IPS-NIHi7 (cell line): ENCODE measurements at regions not wholly inside any gene's neighbourhood (a gene's known extent, or its start where the extent isn't known, plus 50 kb on each side); places are given as distances from the start of the nearest gene placed in this dataset.
"Not testable (repeated sequence)": the region's sequence is repeated elsewhere in the genome, so short reads cannot be mapped to it uniquely, and the experiment has no call there.

Source experiments
- DNase-seq: peaks from one replicate; pipeline ENCODE4 v3.0.0; 2012; ENCODE audit warnings: mixed read lengths; ENCODE audit errors: extremely low spot score

DNA sequence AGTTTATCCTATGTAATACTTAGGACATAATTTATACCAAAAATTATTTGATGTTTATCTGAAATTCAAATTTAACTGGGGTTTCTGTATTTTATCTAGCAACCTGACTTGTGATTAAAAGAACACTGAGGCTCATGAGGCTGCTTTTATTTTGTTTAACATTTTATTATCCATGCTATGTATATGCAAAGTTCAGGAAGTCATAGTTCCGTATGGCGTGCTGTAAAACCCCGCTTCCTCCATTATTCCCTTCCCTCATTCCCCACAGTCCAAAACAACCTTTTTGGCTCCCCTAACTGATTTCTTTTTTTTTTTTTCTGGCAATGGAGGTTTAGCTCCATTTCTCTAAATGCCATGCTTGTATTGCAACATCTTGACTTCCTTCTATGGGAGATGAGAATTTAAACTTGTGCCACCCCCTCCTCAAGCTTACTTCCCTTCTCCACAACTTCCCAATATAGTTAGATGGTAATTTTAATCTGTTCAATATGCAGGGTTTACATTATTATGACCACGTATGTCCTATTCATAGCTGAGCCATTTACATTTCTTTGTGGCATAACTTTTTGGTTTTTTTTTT, 138.0 kb upstream of the DNAH14 start:
- no peak for DNase-seq

DNA sequence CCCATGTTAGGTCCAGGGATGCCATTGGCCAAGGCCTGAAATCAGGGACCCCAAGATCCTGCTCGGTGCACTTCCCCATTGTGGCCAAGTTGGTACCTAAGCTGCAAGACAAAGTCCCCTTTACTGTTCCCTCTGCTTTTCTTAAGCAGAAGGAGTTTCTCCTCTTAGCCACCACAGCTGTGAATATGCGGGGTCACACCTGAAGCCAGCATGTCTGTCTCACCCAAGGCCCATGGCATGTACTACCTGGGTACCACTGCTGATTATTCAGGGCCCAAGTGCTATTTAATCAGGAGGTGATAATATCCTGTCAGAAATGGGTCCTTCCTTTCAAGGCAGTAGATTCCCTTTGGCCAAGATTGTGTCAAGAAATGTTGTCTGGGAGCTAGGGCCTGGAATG, 133.9 kb upstream of the DNAH14 start:
- DNase-seq: no peak

DNA sequence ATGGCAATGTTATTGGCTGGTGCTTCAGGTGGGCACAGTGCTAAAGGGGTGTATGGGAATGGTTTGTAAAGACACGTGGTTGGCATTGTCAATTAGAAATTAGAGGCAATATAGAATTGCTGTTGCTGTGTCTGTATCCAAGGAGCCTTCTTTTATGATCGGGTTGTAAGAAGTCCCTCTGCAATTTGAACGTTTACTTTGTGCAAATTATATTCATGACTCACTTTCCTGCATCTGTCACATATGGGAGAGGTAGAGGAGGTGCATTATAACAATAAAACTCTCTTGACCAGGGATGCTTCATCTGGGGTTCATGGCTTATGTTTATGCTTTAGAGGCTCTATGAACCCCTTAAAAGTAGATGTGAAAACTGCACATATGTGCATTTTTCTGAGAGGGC, 130.4 kb upstream of the DNAH14 start:
- DNase-seq: no peak

DNA sequence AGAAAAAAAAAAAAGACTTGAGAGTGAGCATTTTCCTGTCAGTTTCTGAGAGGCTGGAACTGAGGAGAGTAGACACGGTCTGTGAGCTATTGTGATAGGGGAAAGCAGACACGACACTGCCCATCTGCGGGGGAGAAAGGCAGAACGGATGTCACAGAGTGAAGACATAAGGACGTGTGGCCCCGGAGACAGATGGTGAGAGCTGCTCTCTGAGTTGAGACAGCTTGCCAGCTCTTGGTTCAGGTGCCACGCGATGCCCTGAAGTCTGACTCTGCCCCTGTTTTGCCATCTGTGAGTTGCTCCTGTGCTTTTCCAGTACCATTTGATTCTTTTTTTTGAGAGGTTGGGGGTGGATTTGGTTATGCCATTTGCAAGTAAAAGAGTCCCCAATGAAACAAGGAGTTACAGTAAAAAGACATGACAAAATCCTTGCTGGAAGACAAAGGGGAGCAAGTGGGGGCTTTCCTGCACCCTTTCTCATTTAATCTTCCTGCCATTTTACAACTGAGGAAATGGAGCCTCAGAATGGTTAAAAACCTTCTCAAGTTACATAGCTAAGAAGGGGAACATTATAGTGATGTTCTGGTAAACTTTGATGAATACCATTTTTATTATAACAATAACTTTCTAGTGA, 128.9 kb upstream of the DNAH14 start:
- peak; percentile 26 for DNase-seq

DNA sequence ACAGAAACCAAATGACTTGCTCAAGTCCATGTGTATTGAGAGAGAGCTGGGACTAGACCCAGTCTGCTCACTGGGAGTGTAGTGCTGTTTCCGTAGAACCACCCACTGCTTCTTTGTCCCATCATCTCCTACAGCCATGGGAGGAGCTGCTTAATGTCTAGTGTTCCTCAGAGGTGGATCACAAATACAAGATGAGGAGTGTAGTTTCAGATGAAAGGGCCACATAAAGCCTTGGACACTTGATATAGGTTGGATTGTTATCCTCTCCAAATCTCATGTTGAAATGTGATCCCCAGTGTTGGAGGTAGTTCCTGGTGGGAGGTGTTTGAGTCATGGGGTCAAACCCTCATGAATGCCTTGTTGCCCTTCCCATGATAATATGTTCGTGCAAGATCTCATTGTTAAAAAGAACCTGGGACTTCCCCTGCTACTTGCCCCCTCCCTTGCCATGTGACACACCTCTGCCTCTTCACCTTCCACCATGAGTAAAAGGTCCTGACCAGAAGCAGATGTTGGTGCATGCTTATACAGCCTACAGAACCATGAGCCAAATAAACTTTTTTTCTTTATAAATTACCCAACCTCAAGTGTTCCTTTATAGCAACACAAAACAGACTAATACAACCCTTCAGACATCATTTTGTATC, 127.5 kb upstream of the DNAH14 start:
- no peak for DNase-seq

DNA sequence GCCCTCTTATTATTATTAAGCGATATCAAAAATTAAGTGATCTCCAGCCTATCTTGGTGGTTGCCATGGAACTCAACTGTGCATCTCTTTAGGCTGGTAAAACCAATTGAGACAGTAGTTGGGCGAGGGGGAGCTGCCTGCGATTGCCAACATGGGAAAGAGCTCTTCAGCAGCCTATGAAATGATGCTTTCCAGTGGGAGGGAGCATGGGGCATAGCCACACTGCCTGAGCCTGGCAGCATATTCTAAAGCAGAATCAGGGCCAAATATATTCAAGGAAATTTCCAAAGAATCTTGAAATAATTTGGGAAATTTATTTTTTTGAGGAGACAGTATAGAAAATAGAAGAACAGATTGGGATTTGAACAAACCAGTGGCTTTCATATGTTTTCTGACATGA, 126.9 kb upstream of the DNAH14 start:
- no peak for DNase-seq

DNA sequence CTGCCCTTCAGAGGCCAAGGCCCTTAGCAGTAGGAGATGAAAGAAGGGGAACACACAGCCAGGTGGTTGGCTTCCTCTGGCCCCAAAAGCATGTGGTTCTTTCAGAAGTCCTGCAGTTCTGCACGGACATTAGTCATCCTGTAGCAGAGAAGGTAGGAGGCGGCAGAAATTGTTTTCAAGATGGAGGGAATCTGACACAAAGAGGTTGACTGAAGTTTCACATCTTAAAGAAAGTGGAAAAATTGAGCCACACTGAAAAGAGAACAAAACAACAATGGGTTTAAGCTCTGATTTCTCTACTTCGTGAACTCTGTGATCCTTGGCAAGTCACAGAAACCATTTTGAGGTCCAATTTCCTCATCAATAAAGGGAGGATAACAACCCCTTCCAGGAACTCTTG, 125.3 kb upstream of the DNAH14 start:
- DNase-seq: no peak

DNA sequence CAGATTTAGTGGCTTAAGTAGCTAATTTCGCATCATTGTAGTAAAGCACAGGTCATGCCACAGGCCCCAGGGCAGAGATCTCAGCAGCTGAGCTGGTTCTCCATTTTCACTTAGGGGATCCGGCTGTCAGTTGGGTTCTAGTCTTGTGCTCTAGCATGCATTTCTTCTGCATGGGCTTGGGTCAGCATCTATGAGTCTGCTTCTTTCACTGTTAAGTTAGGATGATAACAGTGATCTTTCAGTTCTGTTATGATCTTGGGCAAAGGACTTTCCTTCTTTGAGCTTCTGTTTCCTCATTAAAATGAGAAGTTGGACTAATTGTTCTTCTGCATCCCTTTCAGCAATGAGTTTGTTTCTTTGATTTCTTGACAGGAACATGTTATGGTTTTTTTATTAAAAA, 123.6 kb upstream of the DNAH14 start:
- DNase-seq: no peak

DNA sequence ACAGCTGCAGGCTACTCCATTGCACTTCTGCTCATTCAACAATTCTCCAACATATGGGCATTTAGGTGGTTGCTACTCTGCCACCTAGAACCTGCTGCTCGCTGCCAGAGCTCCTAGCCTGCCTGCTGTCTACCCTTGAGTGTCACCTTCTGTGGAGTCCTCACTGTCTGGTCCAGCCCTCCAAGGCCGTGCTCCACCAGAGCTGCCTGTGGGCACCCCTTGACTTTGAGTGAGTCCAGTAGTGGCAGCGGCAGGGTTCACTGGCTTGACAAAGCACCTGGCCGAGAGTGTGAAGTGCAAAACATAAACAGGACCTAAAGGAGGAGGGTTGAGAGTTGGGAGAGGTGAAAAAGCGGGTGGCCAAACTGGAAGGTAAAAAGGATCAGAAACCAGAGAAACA, 120.3 kb upstream of the DNAH14 start:
- no peak for DNase-seq

DNA sequence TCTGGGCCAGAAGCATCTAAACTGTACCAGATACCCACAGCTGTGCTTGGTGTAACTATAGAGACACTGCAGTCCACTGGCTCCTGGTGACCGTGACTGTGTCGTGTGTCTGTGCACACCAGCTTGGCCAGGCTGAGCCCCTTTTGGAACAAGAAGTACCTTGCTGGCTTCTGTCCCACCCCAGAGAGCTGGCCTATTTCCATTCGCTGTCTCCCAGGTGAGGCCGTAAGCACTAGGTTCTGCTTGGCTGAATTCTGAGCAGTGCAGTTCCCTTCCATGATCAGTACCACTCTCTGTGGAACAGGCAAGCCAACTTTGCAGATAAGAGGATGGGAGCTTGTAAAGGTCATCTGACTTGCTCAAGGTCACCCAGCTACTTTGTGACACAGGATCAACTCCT, 119.9 kb upstream of the DNAH14 start:
- DNase-seq: no peak

DNA sequence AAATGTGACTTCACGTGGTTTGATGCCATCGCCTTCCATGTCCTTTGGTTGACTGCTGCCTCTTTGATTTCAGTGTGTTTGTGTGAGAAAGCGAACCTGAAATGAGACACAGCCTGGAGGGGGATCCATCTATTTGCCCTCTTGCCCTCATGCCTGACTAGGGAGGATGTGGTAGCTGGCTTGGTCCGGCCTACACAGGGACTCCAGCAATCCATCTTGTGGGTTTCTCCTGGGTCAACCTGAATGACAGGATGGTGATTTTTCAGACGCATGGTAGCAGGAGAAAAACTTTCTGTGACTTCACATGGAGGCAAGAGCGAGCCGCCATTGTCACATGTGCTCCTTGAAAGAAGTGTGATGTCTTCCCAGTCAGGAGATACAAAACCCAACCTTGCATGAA, 117.9 kb upstream of the DNAH14 start:
- DNase-seq: no peak

DNA sequence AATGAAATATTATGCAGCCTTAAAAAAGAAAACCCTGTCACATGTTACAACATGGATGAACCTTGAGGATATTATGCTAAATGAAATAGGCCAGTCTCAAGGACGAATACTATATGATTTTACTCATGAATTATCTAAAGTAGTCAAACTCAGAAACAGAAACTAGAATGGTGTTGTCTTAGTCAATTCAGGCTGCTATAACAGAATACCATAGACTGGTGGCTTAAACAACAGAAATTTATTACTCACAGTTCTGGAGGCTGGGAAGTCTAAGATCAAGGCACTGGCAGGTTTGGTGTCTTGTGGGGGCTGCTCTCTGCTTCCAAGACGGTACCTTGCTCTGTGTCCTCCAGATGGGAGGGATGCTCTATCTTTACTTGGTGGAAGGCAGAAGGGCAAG, 113.8 kb upstream of the DNAH14 start:
- DNase-seq: no peak

DNA sequence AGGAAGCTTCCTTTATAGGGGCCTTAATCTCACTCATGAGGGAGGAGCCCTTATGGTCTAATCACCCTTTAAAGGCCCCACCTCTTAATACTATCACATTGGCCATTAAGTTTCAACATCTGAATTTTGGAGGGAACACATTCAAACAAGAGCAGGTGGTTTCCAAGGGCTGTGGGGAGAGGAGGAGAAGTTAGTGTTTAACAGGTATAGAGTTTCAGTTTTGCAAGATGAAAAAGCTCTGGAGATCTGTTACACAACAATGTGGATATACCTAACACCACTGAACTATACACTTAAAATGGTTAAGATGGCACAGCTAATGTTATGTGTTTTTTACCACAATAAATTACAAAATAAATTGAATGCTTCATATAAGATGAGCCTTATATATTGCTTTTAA, 113.4 kb upstream of the DNAH14 start:
- DNase-seq: no peak

DNA sequence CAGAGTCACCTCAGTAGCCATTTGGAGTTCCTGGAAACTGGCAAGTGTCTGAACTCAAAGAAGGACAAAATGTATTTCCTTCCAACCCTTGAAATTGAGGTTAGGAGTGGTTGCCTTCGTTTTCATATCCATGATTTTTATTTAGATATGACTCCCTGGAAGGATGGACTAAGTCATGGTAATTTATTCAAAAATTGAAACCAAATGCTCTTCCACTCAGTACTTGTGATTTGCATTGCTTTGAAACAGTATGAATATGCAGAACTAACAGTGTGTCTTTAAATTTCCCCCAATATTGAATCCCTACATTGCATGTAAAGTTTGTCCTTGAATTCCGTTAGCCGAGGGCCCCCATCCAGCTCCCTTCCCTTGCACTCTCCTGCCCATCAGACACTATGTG, 112.1 kb upstream of the DNAH14 start:
- DNase-seq: no peak

DNA sequence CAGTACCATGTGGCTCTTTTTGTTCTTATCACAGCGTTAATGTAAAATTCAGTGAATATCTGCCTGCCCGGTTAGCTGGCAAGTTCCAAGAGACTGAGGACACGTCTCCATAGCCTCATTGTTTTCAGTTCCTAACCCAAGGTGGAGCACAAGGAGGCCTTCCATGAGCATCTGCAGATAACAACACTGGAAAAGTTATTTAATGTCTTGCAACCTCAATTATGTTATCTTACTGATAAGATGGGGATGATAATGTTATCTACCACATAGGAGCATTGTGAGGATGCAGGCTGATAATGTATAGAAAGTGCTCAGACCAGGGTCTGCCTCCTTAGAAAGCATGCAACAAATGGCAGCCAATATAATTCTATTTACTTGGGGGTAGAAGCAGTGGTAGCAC, 109.6 kb upstream of the DNAH14 start:
- no peak for DNase-seq

DNA sequence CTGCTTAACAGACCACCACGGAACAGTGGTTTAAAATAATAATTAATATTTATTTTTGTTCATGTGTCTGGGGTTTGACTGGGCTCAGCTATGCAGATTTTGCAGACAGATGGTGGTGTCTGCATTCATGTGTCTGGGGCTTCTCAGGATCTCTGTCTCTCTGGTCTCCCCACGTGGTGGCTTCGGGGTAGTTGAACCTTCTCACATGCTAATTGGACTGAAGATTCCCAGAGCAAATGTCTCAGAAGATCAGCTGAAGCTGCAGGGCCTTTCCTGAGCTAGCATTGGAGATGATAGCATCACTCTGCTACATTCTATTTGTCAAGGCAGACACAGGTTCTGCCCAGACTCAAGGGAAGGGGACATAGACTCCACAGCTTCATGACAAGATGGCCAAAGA, 109.1 kb upstream of the DNAH14 start:
- no peak for DNase-seq

DNA sequence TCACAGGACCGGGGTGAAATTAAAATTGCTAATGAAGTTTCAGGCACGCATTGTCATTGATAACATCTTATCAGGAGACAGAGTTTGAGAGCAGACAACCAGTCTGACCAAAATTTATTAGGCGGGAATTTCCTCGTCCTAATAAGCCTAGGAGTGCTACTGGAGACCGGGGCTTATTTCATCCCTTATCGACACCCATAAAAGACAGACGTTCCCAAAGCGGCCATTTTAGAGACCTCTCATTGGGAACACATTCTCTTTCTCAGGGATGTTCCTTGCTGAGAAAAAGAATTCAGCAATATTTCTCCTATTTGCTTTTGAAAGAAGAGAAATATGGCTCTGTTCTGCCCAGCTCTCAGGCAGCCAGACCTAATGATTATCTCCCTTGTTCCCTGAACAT, 107.7 kb upstream of the DNAH14 start:
- not testable (repeated sequence) for DNase-seq

DNA sequence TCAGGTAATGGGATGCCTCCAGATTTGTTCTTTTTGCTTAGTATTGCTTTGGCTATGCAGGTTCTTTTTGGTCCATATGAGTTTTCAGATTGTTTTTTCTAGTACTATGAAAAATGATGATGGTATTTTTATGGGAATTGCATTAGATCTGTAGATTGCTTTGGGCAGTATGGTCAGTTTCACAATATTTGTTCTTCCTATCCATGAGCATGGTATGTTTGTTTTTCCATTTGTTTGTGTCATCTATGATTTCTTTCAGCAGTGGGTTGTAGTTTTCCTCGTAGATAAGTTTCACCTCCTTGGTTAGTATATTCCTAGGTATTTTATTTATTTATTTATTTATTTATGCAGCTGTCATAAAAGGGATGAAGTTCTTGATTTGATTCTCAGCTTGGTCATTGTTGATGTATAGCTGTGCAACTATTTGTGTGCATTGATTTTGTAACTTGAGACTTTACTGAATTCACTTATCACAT, 103.9 kb upstream of the DNAH14 start:
- no peak for DNase-seq

DNA sequence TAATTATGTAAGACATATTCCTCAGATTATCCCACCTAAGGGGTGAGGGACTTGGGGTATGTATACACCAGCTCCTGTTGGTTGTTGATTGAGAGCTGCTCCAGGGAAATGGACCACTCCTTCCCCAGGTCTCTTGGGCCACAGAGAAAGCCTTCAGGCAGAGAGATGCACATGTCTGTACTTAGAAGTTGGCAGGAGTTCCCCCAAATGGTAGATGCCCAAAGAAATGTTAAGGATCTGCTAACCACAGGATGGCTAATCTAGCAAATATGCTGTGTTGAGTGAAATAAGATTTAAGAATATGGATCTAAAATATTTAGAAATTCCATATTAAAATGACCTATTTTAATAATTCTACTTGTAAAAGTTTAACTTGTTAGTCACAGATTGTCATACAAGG, 100.8 kb upstream of the DNAH14 start:
- no peak for DNase-seq

DNA sequence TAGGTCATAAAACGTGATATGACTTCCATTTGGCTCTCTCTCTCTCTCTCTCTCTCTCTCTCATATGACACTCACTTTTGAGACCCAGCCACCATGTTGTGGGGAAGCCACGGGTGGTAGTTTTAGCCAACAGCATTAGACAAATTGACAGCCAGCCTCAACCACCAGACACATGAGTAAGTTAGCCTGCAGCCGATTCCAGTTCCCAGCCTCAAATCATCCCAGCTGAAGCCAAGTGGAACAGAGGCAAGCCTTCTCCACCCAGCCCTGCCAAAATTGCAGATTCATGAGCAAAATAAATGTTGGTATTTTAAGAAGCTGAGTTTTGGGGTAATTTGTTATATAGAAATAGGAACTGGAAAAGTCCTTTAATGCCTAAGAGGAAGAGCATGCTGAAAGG, 98.0 kb upstream of the DNAH14 start:
- no peak for DNase-seq

DNA sequence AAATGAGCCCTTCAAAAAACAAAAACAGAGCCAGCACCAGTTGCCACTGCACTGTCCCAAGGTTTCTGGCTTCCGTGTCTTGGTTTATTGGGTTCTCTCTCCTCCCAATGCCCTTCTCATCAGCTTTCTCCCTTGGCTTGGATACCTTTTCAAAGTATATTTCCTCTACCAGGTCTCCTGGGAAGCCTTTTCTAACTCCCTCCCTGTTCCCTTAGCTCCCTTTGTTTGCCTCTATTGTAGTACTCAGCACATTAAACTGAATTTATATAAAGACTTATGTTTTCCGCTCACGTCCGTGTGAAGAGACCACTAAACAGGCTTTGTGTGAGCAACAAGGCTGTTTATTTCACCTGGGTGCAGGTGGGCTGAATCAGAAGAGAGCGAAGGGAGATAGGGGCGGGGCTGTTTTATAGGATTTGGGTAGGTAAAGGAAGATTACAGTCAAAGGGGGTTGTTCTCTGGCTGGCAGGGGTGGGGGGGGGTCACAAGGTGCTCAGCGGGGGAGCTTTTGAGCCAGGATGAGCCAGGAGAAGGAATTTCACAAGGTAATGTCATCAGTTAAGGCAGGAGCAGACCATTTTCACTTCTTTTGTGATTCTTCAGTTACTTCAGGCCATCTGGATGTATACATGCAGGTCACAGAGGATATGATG, 89.7 kb upstream of the DNAH14 start:
- not testable (repeated sequence) for DNase-seq

DNA sequence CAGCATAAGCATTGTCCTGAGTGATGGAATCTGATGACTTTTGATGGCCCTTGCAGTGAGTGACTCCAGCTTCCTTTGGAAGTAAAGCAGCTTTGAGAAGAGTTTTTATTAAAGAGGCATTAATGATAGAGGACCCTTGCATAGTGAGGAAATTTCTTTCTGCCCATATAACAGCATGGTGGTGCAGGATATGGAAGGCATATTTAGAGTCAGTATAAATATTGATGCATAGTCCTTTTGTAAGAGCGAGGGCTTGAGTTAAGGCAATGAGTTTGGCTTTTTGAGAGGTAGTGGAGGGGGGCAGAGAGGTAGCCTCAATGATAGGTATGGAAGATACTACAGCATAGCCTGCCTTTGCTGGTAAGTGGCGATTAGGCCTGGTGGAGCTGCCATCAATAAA, 87.7 kb upstream of the DNAH14 start:
- DNase-seq: not testable (repeated sequence)
